Caki2 (cell line): ENCODE measurements at regions not wholly inside any gene's neighbourhood (a gene's known extent, or its start where the extent isn't known, plus 50 kb on each side); places are given as distances from the start of the nearest gene placed in this dataset.
A peak's percentile ranks its signal among the peaks of the same experiment; 100 is the strongest.

Source experiments
- DNase-seq: peaks from one replicate; pipeline ENCODE4 v3.0.0-alpha.2; 2015; ENCODE audit warnings: low read depth
- in situ Hi-C: cut with HindIII; loops from 2 replicates; pipeline ENCODE4 v1.10.0; 2016; ENCODE audit warnings: low sequenced_read_pairs, low pct_unique_long_range_greater_than_20kb, mixed read lengths

GRCh38 chr13:106129993-106130392, 405.5 kb downstream of the EFNB2 start:
- in situ Hi-C loops, result no loop called here
- no peak for DNase-seq

- DNase-seq, result no peak
- in situ Hi-C loops, result no loop called here
Measured at GRCh38 chr13:106129273-106129672, 406.2 kb downstream of the EFNB2 start.

- no peak for DNase-seq
- in situ Hi-C loops, result no loop called here
Measured at GRCh38 chr13:106122234-106122633, 413.2 kb downstream of the EFNB2 start.

DNA sequence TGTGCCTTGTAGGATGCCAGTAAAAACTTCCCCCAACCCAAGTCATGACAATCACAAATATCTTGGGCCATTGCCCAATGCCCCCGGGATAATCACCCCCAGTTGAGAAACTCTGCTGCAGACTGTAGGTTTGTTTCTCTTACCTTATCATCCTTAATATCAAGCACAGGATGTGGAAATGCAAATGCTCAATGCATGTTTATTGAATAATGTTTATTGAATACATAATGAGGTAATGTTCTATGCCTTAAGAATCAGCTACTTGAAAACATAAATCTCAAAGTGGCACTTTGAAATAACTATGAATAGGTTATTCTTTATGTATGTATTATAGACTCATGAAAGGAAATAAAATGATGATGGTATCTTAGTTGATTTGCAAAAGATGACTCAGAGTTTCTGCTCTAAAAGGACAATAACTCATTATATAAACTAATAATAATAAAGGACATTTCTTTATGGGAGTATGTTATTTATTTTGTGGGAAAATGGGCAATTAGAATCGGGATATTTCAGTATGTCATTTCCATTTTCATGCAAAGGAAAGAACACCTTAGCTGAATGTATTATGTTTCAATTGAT, 414.2 kb downstream of the EFNB2 start:
- in situ Hi-C loops, result no loop called here
- no peak for DNase-seq

DNA sequence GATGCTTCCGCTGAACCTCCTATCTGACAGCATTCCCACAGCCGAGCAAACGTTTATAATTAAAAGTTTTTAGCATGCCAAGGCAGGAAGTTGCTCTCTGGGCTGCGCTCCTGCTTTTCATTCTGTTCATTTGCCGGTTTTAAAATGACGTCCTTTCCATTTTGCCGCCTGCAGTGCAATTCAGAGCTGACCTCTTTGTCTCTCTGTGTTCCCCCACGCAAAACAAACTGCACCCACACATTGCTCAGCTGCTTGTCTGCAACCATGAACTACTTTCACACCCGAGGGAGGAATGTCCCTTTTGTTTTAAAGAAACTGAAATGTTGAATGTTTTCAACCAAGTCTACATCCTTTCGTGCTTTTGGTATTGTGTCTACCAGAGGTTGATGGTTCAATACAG, 416.5 kb downstream of the EFNB2 start:
- no peak for DNase-seq
- in situ Hi-C loops, result no loop called here

GRCh38 chr13:106118050-106118449, 417.4 kb downstream of the EFNB2 start:
- DNase-seq, result no peak
- in situ Hi-C loops, result no loop called here

DNA sequence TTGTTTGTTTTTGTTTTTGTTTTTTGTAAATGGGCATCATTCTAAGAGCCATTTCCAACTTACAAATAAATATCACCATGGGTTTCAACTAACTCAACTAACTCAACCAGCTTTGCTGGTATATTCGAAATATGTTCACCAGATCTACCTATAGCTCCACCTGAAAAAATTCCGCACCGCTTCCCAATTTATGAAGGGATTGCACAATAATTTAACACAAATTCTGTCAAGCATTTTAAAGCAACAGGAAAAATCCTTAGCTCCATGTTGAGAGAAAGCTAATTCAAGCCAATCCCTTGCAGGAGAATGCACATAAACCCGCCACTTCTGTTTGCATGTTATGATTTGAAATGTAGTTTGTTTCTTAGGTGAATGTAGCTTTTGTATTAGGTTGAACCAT, 417.8 kb downstream of the EFNB2 start:
- DNase-seq, result no peak
- in situ Hi-C loops, result no loop called here

DNA sequence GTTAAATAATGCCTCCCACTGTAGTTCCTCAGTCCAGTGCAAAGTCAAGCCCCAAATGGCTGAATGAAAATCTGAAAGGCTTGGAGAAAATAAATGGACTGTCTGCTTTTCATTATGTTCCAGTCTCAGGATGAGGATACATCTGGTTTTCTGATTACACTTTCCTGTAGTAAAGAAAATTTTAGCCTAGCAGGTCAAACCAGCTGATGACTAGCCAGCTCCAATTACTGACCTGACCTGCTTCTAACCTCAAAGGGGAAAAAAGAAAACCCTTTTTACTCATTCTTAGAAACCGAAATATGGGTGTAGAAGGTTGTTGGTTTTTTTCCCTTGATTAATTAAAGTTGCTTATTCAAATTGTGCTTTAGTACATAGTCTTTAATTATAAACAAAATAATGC, 418.4 kb downstream of the EFNB2 start:
- DNase-seq, result no peak

GRCh38 chr13:106115081-106115480, 420.4 kb downstream of the EFNB2 start:
- no peak for DNase-seq
- in situ Hi-C loops, result no loop called here

More for the DNA sequence above, 418.4 kb downstream of the EFNB2 start:
- in situ Hi-C loops, result no loop called here

DNA sequence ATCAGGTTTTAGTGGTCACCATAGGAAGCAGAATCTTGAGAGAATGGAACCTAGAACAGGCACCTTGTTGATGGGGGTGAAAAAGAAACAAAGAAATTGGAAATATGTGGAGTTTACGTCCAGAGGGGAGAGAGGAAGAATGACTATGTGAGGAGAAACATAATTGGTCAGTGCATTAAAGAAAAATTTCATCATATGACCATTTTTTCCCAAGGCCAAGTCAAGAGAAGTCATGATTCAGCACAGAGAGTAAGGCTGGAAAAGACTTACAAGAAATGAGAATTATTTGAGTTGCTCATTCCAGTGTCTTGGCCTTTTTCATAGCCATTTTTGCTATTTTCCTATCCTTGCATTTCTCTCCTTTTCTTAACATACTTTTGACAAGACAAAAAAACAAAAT, 421.7 kb downstream of the EFNB2 start:
- in situ Hi-C loops, result no loop called here
- DNase-seq, result no peak

DNA sequence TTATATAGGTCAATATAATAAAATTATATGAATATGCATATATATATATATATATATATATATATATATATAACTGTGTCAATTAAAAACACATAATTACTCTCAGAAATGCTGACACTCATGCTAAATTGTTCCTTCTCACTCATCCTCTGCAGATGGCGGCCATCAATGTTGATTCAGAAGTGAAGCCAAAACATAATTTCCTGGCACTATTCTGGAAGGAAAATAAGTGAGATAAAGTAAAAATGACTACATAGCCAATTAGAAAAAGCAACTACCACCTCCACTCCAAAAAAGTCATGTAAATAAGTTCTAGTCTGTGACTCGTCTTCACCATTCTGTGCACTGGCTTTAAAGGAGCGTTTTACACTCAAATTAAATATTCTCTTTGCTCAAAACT, 423.3 kb downstream of the EFNB2 start:
- in situ Hi-C loops, result no loop called here

GRCh38 chr13:106110241-106110855, 425.1 kb downstream of the EFNB2 start:
- no peak for DNase-seq

More for the DNA sequence above, 423.3 kb downstream of the EFNB2 start:
- no peak for DNase-seq

DNA sequence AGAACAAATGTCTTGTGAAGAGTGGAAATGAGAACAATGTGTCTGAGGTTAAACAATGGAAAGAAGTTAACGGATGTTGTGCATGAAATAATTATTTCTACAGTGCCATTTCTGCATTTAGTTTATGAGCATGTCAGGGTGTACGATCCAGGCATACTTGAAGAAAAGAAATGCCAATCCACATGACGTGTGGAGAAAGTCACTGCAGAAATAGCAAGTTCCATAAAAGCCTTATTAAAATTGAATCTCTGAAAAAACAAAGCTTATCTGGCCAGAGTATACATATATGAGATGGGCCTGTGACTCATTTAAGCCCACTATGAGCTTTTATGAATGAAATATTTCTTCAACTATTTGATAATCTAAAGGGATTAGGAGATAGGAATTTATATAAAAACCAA, 426.1 kb downstream of the EFNB2 start:
- in situ Hi-C loops, result no loop called here
- no peak for DNase-seq

More at GRCh38 chr13:106110241-106110855, 425.1 kb downstream of the EFNB2 start:
- in situ Hi-C loops, result no loop called here

- in situ Hi-C loops, result no loop called here
- DNase-seq, result no peak
Measured at GRCh38 chr13:106108346-106108745, 427.1 kb downstream of the EFNB2 start.

DNA sequence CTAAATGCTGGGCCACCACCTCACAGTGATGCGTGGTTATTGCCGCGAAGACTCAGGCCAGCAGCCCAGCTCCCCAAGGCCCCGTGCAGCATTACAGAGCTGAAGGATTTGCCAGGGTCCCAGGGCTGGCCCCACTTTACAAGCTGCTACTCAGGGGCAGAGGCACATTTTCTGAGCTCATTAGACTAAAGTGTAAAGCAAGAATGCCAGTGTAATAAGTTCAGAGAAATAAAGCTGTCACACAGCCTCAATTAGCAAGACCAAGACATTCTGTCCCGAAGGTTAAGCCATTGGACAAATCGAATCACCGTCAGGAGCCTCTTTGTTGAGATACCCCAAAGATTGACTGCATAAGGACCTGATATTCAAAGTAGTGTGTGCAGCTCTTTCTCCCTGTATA, 428.4 kb downstream of the EFNB2 start:
- no peak for DNase-seq
- in situ Hi-C loops, result no loop called here

DNA sequence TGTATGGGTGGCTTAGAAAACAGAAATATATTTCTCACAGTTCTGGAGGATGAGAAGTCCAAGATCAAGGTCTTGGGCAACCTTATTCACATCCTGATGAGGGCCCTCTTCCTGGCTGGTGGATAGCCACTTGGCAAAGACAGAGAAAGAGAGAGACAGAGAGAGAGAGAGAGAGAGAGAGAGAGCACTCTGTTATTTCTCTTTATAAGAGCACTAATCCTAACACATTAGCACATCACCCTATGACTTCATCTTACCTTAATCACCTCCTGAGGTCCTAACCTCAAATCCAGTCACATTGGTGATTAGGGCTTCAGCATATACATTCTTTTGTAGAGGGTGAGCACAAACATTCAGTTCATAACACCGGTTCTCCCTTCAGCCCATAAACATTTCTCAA, 430.3 kb downstream of the EFNB2 start:
- DNase-seq, result peak; percentile 10
- in situ Hi-C loops, result no loop called here

DNA sequence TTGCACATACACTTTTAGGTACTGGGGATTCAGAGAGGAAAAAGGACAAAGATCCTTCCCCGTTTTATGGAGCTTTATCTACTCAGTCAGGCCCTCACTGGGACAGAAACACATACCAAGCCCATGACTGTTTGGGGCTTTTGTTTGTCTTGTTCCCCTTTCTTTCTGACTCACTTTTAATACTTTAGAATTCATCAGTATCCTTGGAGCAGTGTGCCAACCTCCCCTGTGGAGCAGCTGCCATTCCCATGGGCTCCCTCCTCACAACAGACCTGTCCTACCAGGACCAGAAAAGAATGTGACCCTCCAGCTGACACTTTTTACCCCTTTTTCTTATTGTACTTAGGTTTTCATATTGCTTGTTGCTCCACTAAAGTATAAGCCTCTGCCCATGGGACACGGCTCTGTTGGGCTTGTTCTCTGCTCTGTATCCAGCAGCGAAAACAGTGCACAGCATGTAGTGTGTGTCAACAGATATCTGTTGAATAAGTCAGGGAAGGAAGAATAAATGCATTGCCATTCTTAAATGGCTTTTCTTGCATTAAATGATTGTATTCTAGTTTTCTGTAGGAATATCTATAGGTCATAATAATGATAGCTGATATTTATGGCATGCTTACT, 431.1 kb downstream of the EFNB2 start:
- in situ Hi-C loops, result no loop called here
- peak; percentile 55 for DNase-seq

DNA sequence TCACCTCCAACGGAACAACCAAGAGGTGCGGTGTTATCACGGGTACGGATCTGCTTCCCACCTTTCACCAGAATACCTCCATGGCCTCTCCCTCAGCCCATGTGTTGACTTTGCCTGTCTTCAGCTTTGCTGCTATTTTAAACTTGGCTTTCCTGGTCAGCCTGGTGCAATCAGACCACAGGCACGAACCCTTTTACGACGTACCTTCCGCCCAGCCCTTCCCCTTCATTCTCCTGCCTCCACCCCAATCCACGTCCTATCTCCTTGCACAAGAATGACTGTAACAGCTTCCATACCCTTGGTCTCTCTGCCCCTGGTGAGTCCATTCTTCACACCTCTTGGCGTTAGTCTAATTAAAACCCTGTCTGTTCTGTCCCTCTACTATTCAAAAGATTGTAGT, 431.7 kb downstream of the EFNB2 start:
- DNase-seq, result no peak
- in situ Hi-C loops, result no loop called here

DNA sequence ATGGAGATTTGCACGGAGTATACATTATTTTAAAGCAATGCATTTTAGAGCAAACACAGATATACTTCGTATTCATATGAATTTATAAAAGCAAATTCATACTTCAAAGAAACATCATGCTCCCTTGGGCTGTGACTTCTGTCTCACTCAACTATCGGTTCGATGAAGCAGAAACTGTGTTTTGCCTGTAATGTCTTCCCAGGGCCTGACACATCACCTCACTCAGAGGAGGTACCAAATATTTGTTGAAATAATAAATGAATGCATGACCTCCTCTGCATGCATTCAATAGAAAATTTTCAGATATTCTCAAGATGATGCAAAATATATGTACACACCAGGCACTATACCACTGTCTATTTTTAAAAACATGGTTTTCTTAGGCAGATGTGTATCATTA, 432.7 kb downstream of the EFNB2 start:
- in situ Hi-C loops, result no loop called here
- DNase-seq, result peak; percentile 18

DNA sequence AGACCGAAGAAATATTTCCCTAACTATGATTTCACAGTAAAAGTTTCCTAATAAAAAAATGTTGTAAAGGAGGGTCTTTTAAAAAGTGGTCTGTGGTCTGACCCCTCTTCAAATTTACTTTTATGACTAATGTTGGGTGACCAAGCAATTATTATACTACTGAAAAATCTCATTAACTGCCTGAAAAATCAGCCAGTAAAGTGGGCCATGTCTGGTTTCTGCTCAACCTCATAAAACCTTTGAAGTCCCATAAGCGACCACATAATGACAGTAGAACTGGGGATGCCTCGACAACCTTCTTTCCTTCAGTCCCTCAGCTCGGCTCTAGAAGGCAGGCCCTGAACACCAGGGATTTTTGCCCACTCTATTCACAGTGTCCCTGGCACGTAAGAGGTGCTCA, 434.3 kb downstream of the EFNB2 start:
- DNase-seq, result no peak
- in situ Hi-C loops, result no loop called here
